ENCODE measurements at regions not wholly inside any gene's neighbourhood (a gene's known extent, or its start where the extent isn't known, plus 50 kb on each side); places are given as distances from the start of the nearest gene placed in this dataset.

DNA sequence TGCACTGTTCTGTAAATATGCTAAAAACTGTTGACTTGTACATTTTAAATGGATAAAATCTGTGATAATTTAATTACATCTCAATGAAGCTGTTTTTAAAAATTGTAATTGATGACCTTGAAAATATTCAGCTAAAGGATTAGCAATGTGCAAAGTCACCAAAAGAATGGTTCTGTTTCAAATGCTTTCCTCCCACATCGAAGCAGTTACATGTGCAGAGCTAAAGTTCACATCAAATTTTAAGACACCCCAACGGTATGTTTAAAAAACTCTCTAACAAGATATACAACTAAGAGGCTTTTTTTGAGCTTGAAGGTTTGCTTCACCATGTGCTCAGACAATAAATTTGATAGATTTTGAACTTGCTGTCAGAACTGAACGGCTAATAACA, 114.6 kb upstream of the KRAS start:
- POLR2A ChIA-PET (ENCODE audit: partially characterized antibody): no interaction called here
- no peak overlapping the region for H3K27ac ChIP-seq (ENCODE audit: low read depth, low read length)
- H2AK5ac ChIP-seq (ENCODE audit: low read depth, low read length): no peak overlapping the region
- FAIRE-seq (no peak), DNase-seq (ENCODE audit: low read depth in 1 of 2, low spot score in 2 of 2) (no peak)
- TF ChIP-seq, protein P1, sequence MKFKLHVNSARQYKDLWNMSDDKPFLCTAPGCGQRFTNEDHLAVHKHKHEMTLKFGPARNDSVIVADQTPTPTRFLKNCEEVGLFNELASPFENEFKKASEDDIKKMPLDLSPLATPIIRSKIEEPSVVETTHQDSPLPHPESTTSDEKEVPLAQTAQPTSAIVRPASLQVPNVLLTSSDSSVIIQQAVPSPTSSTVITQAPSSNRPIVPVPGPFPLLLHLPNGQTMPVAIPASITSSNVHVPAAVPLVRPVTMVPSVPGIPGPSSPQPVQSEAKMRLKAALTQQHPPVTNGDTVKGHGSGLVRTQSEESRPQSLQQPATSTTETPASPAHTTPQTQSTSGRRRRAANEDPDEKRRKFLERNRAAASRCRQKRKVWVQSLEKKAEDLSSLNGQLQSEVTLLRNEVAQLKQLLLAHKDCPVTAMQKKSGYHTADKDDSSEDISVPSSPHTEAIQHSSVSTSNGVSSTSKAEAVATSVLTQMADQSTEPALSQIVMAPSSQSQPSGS (IDR thresholded peaks at IDR 0.05; ENCODE audit: low read length): no peak
- no peak for TF ChIP-seq FOSL1 (IDR thresholded peaks at IDR 0.05; ENCODE audit: insufficient read depth, low read depth, low read length)
- TF ChIP-seq JUND (IDR thresholded peaks at IDR 0.05; ENCODE audit: low read length): no peak
- no peak overlapping the region for H4K8ac ChIP-seq (ENCODE audit: extremely low read depth, insufficient read depth, low read length)
- no peaks in the 10 kb centered on the region for H3K79me1 ChIP-seq (ENCODE audit: low read depth, low read length)
- peak overlapping the region in 1 of 4 experiments; percentile 20; a peak in 1 of 8 replicates for H3K4me3 ChIP-seq (ENCODE audit: extremely low read depth in 1 of 4, insufficient read depth in 2 of 4, low read depth in 3 of 4, low read length in 4 of 4)
- H2BK120ac ChIP-seq (replicated peaks; ENCODE audit: low read depth, low read length): no peak overlapping the region
- no peaks in the 10 kb centered on the region for H3K36me3 ChIP-seq (ENCODE audit: control insufficient read depth in 2 of 4, insufficient read depth in 4 of 4, low read length in 3 of 4)
- H3K18ac ChIP-seq (ENCODE audit: extremely low read depth, low read length): no peak overlapping the region
- WGBS, 2 experiments (ENCODE audit: extremely low coverage in 1 of 2, insufficient coverage in 1 of 2, insufficient read length in 1 of 2, insufficient replicate concordance in 2 of 2, low coverage in 1 of 2, low lambda C conversion rate in 2 of 2, missing lambda C conversion rate in 1 of 2): 91% methylated on average over 3 of the region's 3 CpGs; no CpG with 5 or more reads in 1 of the 2 experiments
- H4K91ac ChIP-seq (replicated peaks; ENCODE audit: insufficient read length, low read length): no peak overlapping the region
- peaks cover 0 to 7% (median 2%) of the 10 kb centered on the region in 4 experiments; a peak in 2 of 7 replicates for H3K4me1 ChIP-seq (replicated peaks in 1 of 4; ENCODE audit: control insufficient read depth in 3 of 4, insufficient read depth in 4 of 4, low read length in 3 of 4)
- H4K20me1 ChIP-seq (replicated peaks in 1 of 2; ENCODE audit: control insufficient read depth in 1 of 2, insufficient read depth in 2 of 2, low read length in 2 of 2): no peaks in the 10 kb centered on the region
- H3K14ac ChIP-seq (ENCODE audit: insufficient read length): no peak overlapping the region
- CTCF ChIA-PET (ENCODE audit: partially characterized antibody): interaction anchor here (1.2 to 3.0 kb wide), 2 partner anchors 19 to 124 kb away, joined by 6 to 9 read pairs; no protein-coding TSS in a partner anchor
- no peak overlapping the region for H2BK5ac ChIP-seq (ENCODE audit: low read depth, low read length)
- H3K27me3 ChIP-seq (replicated peaks in 1 of 4; ENCODE audit: control insufficient read depth in 3 of 4, extremely low read depth in 1 of 4, insufficient read depth in 3 of 4, low read length in 3 of 4): no peaks in the 10 kb centered on the region; a peak in 1 of 7 replicates
- H3K23me2 ChIP-seq (ENCODE audit: low read depth, low read length): no peaks in the 10 kb centered on the region
- no peak overlapping the region for H2BK12ac ChIP-seq (ENCODE audit: low read depth, low read length)
- peaks cover 0 to 4% of the 10 kb centered on the region in 2 experiments; a peak in 2 of 4 replicates for H3K9me3 ChIP-seq (ENCODE audit: insufficient read depth in 2 of 2, low read depth in 1 of 2, low read length in 1 of 2)
- H2BK20ac ChIP-seq (ENCODE audit: low read length): no peak overlapping the region
- H3K56ac ChIP-seq (replicated peaks; ENCODE audit: insufficient read length, low read depth, low read length): no peak overlapping the region
- H3K9ac ChIP-seq (replicated peaks in 1 of 4; ENCODE audit: extremely low read depth in 1 of 4, low read depth in 3 of 4, low read length in 3 of 4): no peak overlapping the region
- H4K5ac ChIP-seq (ENCODE audit: insufficient read length, low read depth, low read length): no peak overlapping the region
- no peaks in the 10 kb centered on the region for H3K79me2 ChIP-seq (ENCODE audit: control insufficient read depth in 1 of 2, insufficient read depth in 2 of 2, low read length in 2 of 2)
- no peak overlapping the region for H3K4ac ChIP-seq (replicated peaks; ENCODE audit: insufficient read length, low read depth, low read length)
- H2BK15ac ChIP-seq (ENCODE audit: low read length): no peak overlapping the region
- H2AFZ ChIP-seq (ENCODE audit: low read length): no peak overlapping the region
- H3K23ac ChIP-seq (ENCODE audit: insufficient read length): no peak overlapping the region
- no peak overlapping the region for H3K4me2 ChIP-seq (ENCODE audit: insufficient read depth in 1 of 2, low read depth in 2 of 2, low read length in 2 of 2)

Measured in H1 (cell line).